HG02973 (cell line): ENCODE measurements at regions not wholly inside any gene's neighbourhood (a gene's known extent, or its start where the extent isn't known, plus 50 kb on each side); places are given as distances from the start of the nearest gene placed in this dataset.
"Not testable (repeated sequence)": the region's sequence is repeated elsewhere in the genome, so short reads cannot be mapped to it uniquely, and the experiment has no call there.

Experiments
- ATAC-seq: cut with Tn5 transposase; IDR thresholded peaks from one replicate; pipeline ENCODE4 v1.9.1; 2021; ENCODE audit warnings: moderate library complexity; ENCODE audit not compliant: unreplicated experiment

GRCh38 chr17:37829592-37830123 is 84.8 kb upstream of the HNF1B start:
- ATAC-seq: no peak

DNA sequence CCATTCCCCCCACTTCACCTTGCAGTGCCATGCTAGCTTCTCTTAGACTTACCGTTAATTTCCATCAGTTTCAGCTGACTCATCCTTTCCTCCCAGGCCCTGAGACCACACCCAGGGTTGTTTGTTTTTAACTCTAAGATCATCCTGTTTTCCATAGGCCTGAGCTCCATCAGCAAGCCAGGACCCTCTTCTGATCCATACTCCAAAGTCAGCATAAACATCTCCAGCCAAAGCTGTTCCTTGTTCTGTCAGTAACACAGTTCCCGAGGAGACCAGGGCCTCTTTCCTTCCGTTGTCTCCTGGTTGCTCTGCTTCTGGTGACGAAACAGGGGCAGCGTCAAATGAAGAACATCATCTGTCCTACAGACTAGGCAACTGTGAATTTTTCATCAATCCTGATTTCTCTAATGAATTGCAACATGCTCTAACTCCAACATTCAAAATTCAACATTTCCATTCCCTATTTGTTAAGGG is 83.8 kb upstream of the HNF1B start:
- ATAC-seq: no peak

GRCh38 chr17:37827905-37828650 is 83.2 kb upstream of the HNF1B start:
- ATAC-seq: no peak

DNA sequence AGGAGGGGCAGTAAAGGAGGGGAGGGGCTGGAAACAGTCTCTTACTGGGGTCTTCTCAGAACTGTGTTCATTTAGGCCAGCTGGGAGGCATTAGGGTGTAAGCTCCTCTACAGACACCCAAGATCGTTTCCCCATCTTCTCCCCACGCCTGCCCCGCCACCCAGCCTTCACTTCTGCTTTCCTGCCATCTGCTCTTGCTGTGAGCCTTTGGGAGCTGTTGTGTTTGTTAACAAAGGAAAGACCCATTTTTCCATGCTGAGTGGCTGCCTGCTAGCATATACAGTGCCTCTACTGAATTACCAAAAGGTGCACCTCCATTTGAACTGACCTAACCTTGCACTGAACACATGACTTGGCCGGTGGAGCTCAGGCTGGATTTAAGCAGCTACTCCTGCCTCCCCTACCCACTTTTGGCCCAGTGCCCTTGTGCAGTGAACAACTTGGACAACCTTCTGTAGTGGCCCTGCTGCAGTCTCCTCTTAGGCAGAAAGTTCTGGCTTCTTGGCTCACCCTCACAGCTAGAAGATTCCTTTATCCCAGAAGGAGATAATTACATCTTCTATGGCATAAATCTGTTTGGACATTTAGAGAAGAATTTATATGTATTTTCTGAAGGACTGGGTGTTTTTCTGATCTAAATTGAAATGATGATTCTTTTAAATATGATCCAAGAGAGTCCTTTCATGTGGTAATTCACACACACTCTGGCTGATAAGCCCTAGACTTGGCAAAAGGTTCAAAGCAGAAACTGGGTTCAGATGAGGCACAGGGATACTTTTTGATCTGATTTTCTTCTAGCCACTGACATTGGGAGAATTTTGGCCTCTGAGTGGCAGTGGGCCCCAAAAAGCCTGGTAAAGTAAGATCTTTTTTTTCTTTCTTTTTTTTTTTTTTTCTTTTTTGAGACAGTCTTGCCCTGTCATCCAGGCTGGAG is 81.9 kb upstream of the HNF1B start:
- no peak for ATAC-seq

DNA sequence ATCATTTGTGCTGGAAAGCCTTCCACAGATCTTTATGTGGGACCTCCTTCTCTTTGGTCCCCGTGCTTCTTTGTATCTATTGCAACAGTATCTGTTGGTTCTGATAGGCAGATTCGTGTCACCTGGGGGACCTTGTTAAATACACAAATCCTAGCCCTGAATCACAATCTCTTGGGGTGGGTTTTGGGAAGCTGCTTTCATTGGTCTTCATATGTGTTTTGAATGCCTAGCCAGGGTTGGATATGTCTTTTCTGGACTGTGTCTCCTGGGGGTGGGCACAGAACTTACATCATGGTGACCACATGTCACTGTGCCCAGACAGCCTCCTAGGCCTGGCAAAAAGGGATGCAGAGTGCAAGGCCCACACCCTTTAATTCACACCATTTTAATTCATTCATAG is 81.0 kb upstream of the HNF1B start:
- no peak for ATAC-seq

- no peak for ATAC-seq
Observed at GRCh38 chr17:37824534-37825485, 80.0 kb upstream of the HNF1B start.

GRCh38 chr17:37823996-37824395 is 79.1 kb upstream of the HNF1B start:
- no peak for ATAC-seq

DNA sequence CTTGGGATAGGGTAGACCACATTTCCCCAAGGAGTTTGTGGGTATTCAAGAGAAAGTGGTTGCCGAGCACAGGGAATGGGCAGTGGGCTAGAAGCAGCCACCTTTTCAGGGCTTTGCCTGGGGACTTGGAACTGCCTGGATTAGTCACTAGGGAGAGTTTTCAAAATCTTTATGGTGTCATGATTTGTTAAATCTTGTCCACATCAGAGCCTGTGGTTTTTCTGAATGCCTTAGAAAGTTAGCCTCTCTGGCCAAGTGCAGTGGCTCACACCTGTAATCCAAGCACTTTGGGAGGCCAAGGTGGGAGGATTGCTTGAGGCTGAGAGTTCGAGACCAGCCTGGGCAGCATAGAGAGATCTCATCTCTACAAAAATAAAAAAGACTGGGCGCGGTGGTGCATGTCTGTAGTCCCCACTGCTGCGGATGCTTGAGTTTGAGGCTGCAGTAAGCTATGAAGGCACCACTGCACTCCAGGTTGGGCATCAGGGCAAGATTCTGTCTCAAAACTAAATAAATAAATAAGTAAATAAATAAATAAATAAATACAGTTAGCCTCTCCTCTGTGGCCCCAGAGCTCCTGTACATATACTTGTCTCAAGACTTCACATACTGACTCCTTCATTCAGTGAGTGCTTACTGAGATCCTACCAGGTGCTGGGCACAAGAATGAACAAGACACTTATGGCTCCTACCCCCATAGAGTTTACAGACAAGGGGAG is 76.3 kb upstream of the HNF1B start:
- ATAC-seq: no peak

DNA sequence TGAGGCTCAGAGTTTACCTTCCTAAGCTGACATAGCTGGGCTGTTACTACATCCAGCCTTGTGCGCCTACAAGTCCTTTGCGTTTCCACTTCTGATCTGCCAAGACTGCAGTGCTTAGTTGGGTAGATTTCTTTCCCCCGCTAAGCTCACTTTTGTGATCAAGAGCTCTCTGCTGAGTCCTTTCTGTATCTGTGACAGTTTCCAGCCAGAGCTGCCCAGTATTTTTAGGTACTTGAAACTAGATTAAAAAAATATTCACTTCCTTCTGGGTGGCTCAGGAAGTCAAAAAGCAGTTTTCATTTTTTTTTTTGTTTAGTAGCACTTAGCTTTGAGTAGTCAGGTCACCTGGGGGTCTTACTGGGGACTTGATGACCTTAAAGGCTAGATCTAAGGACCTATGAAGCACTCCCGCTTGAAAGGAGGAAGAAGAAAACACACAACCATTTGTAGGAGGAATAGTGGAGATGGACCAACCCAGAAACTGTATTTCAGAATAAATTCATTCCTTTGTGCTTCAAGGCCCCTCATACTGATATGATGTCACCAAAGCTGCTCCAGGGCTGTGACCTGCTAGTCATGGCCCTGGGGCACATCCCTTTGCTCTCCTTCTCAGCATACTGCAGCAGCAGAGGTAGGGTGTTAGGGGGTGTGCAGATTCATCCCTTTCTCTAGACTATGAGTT is 75.6 kb upstream of the HNF1B start:
- no peak for ATAC-seq

- ATAC-seq: no peak
Observed at GRCh38 chr17:37818689-37819088, 73.8 kb upstream of the HNF1B start.

DNA sequence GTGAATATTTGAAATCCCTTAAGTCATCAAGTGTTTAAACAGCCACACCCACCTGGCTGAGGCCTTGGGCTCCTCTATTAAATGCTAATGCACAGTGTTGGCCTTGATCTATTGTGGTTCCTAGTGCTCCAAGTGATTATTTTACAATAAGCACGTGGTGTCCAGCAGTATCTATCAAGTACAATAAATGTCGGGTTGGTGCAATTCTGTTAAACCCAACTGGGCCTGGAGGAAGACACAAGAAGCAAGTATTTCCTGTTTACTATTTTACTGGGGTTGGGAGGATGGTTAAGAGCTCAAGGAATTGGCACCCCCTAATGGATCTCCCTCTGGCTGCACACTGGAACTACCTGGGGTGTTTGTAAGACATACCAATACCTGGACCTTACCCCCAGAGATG is 72.1 kb upstream of the HNF1B start:
- ATAC-seq: no peak

GRCh38 chr17:37815536-37815935 is 70.7 kb upstream of the HNF1B start:
- ATAC-seq: no peak

GRCh38 chr17:37813751-37814150 is 68.9 kb upstream of the HNF1B start:
- ATAC-seq: no peak

GRCh38 chr17:37808846-37809245 is 64.0 kb upstream of the HNF1B start:
- not testable (repeated sequence) for ATAC-seq

GRCh38 chr17:37802712-37803416 is 58.0 kb upstream of the HNF1B start:
- ATAC-seq: no peak

DNA sequence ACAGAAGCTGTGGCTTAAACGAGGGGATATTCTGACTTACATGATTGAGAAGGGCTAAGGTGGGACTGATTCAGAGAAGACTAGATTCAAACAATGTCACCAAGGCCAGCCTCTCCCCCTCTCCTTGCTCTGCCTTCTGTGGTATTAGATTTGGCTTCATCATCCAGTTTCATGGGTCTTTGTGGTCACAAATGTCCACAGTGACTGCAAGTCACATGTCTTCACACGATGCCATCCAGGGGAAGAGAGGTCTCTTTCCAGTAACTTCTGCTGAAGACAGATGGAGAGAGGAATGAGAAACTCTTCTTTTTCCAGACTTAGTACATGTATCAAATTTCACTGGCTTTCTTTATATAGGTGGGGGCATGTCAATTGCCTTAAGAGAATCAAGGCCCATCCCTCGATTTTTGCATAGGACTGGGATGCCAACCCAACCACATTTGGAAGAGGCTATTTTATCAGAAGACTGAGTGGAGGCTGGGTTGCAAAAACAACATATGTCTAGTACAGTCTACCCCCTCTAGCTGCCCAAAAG is 57.3 kb upstream of the HNF1B start:
- ATAC-seq: no peak

DNA sequence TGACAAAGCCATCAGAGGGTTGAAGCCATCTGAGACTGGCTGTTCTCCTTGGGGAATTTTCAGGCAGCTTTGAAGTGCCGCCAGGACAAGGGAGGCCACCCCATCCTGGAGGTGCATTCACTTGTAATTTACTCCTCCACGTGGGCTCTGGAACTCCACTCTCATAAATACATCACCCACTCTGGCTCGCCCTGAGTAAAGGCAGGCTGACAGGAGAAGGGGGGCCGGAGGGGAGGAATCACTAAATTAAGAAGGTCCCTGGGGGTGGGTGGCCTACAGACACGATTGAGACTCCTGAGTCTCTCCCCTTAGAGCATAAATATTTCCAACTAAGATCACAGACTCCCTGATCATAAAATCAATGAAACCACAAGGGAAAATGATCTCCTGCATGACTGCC is 56.3 kb upstream of the HNF1B start:
- no peak for ATAC-seq

DNA sequence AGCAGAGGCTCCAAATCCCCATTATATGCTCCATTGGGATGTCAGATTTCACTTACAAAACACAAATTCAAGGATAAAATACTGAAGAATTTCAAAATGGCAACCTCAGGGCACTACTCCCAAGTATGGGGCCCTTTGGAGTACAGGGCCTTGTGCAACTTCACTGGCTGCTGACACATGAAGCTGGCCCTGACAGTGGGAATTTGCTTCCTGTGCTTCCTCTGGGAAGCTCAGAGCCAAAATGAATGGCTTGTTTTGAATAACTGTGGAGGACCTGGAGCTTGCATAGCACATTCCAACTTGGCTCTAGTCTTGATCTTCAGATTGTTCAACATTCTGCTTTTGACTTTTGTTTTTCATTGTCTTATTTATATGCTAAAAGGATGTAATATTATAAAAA is 52.3 kb upstream of the HNF1B start:
- no peak for ATAC-seq

DNA sequence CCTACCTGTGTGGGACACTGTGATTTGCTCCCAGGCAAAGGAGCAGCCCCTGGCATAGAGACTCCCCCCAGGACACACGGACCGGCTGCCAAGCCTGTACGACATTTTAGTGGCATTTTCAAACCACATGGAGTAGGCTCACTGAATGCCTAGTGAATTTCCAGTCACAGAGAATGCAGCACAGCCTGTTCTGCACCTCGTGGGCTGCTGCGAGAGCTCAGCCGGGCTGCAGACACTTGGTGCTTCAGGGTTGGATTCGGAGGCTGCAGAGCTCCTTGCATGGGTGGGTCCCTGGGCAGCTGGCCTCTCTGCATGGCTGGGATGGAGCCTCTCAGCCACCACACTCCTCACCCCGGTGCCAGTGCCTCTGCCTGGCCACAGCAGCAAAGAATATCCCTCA is 51.2 kb upstream of the HNF1B start:
- no peak for ATAC-seq
